A673 (cell line): ENCODE measurements at regions not wholly inside any gene's neighbourhood (a gene's known extent, or its start where the extent isn't known, plus 50 kb on each side); places are given as distances from the start of the nearest gene placed in this dataset.

Experiments
- BruUV-seq: library from RNA; stranded (reverse); fragments of 400-500 nt; replicated peaks from 2 replicates; lab custom pipeline; 2021; lab: Mats Ljungman, UMichigan
- CTCF ChIA-PET: fragments of 300-600 bp; sonication (Branson Sonifier 250); formaldehyde crosslinking; loops from one replicate; lab custom pipeline; 2022; ENCODE audit warnings: antibody characterized with exemption; lab: Charles Lee
- POLR2A ChIA-PET: fragments of 300-600 bp; sonication (Branson Sonifier 250); formaldehyde crosslinking; loops from one replicate; lab custom pipeline; 2022; ENCODE audit warnings: antibody characterized with exemption; ENCODE audit not compliant: low non-redundant PET; lab: Charles Lee
- DNase-seq: peaks from one replicate; pipeline ENCODE4 v3.0.0-alpha.2; 2015; ENCODE audit warnings: low spot score
- H3K27ac ChIP-seq: fragments of 200-600 bp; sonication (generic); 2 replicates; pipeline ENCODE4 v1.5.1; 2016; ENCODE audit warnings: mixed run types, low read depth, mild to moderate bottlenecking, mixed read lengths, antibody characterized with exemption, low read length; ENCODE audit not compliant: poor library complexity, severe bottlenecking
- H3K27me3 ChIP-seq: fragments of 200-600 bp; sonication (generic); replicated peaks from 2 replicates; pipeline ENCODE4 v1.6.1; 2017; ENCODE audit warnings: mixed run types, low read depth, mild to moderate bottlenecking, mixed read lengths, antibody characterized with exemption, low read length; ENCODE audit not compliant: insufficient read depth, poor library complexity
- H3K36me3 ChIP-seq: fragments of 200-600 bp; sonication (generic); 2 replicates; pipeline ENCODE4 v1.6.1; 2016; ENCODE audit warnings: mixed run types, mild to moderate bottlenecking, mixed read lengths, antibody characterized with exemption, low read length; ENCODE audit not compliant: insufficient read depth, poor library complexity, severe bottlenecking
- H3K4me1 ChIP-seq: fragments of 200-600 bp; sonication (generic); 2 replicates; pipeline ENCODE4 v1.6.1; 2017; ENCODE audit warnings: mixed run types, mild to moderate bottlenecking, mixed read lengths, antibody characterized with exemption, low read length; ENCODE audit not compliant: insufficient read depth, poor library complexity, severe bottlenecking
- H3K4me3 ChIP-seq: fragments of 200-600 bp; sonication (generic); 2 replicates; pipeline ENCODE4 v1.5.1; 2016; ENCODE audit warnings: low read depth, mixed run types, mild to moderate bottlenecking, mixed read lengths, low read length; ENCODE audit not compliant: poor library complexity, severe bottlenecking
- H3K9me3 ChIP-seq: fragments of 200-600 bp; sonication (generic); 2 replicates; pipeline ENCODE4 v1.6.1; 2016; ENCODE audit warnings: mixed run types, low read depth, mild to moderate bottlenecking, mixed read lengths, antibody characterized with exemption, low read length; ENCODE audit not compliant: poor library complexity, severe bottlenecking
- CTCF ChIP-seq: fragments of 300-800, 200-600 bp; sonication (generic); conservative IDR thresholded peaks from 2 replicates; pipeline ENCODE4 v1.5.1; 2017; ENCODE audit warnings: low read depth, mild to moderate bottlenecking, antibody characterized with exemption, low read length, moderate library complexity, mixed read lengths
- EZH2 ChIP-seq: fragments of 200-600 bp; sonication (generic); IDR thresholded peaks from 2 replicates; pipeline ENCODE4 v1.6.1; 2017; ENCODE audit warnings: borderline replicate concordance, low read depth, mild to moderate bottlenecking, mixed read lengths, antibody characterized with exemption, low read length; ENCODE audit not compliant: poor library complexity, severe bottlenecking
- intact Hi-C: fragments of 100-400 bp; cut with micrococcal nuclease; formaldehyde crosslinking; loops from one replicate; pipeline ENCODE4 v1.10.0; 2022; ENCODE audit not compliant: unreplicated experiment

- POLR2A ChIA-PET: no interaction called here
Observed at GRCh38 chr14:97462081-97462480, 664.9 kb downstream of the VRK1 start.

GRCh38 chr14:97468220-97468619 is 671.0 kb downstream of the VRK1 start:
- ChIA-PET CTCF (no interaction called here), POLR2A (no interaction called here)
- no peaks in the 10 kb centered on the region for H3K9me3 ChIP-seq
- no peak for DNase-seq
- H3K4me1 ChIP-seq: no peaks in the 10 kb centered on the region
- TF ChIP-seq EZH2 (no peak), CTCF (no peak)
- H3K36me3 ChIP-seq: no peaks in the 10 kb centered on the region
- intact Hi-C loops: no loop called here
- H3K27ac ChIP-seq: no peak overlapping the region
- no peaks in the 10 kb centered on the region for H3K27me3 ChIP-seq
- BruUV-seq: no TSS peak
- H3K4me3 ChIP-seq: no peak overlapping the region

More at GRCh38 chr14:97462081-97462480, 664.9 kb downstream of the VRK1 start:
- peaks cover 3% of the 10 kb centered on the region for H3K36me3 ChIP-seq
- CTCF ChIA-PET: no interaction called here
- H3K4me1 ChIP-seq: peaks cover 26% of the 10 kb centered on the region
- H3K4me3 ChIP-seq: no peak overlapping the region
- no peaks in the 10 kb centered on the region for H3K27me3 ChIP-seq
- intact Hi-C loops: no loop called here
- H3K9me3 ChIP-seq: peaks cover 19% of the 10 kb centered on the region
- TF ChIP-seq EZH2 (no peak), CTCF (no peak)
- H3K27ac ChIP-seq: no peak overlapping the region
- BruUV-seq: no TSS peak
- DNase-seq: no peak

GRCh38 chr14:97477353-97477752 is 680.2 kb downstream of the VRK1 start:
- no peak for TF ChIP-seq CTCF
- TF ChIP-seq EZH2: no peak

More at GRCh38 chr14:97477353-97477752, 680.2 kb downstream of the VRK1 start:
- H3K4me1 ChIP-seq: no peaks in the 10 kb centered on the region
- no peak for DNase-seq
- no peaks in the 10 kb centered on the region for H3K27me3 ChIP-seq
- H3K9me3 ChIP-seq: no peaks in the 10 kb centered on the region
- intact Hi-C loops: no loop called here
- H3K36me3 ChIP-seq: no peaks in the 10 kb centered on the region
- BruUV-seq: no TSS peak
- ChIA-PET POLR2A (no interaction called here), CTCF (no interaction called here)
- H3K27ac ChIP-seq: no peak overlapping the region
- no peak overlapping the region for H3K4me3 ChIP-seq
